ENCODE measurements at regions not wholly inside any gene's neighbourhood (a gene's known extent, or its start where the extent isn't known, plus 50 kb on each side); places are given as distances from the start of the nearest gene placed in this dataset.

GRCh38 chr15:62857411-62857853 is 185.1 kb upstream of the TPM1 start:
- Mint-ChIP-seq H3K9me3 (ENCODE audit: unreplicated experiment) (peaks cover 18% of the 10 kb centered on the region), H3K27me3 (ENCODE audit: low read depth, unreplicated experiment) (no peaks in the 10 kb centered on the region), H3K4me1 (ENCODE audit: low read depth, unreplicated experiment) (peaks cover 15% of the 10 kb centered on the region), H3K27ac (ENCODE audit: unreplicated experiment) (no peak overlapping the region), H3K4me3 (ENCODE audit: unreplicated experiment) (no peak overlapping the region), H3K36me3 (ENCODE audit: low read depth, unreplicated experiment) (no peaks in the 10 kb centered on the region)
- H3K79me2 ChIP-seq (ENCODE audit: insufficient read depth, low read length), result no peaks in the 10 kb centered on the region
- H3K4me1 ChIP-seq (ENCODE audit: insufficient read depth, low read length), result peaks cover 11% of the 10 kb centered on the region
- no peaks in the 10 kb centered on the region for H3K9me3 ChIP-seq (ENCODE audit: insufficient read depth, low read depth, low read length)
- no peaks in the 10 kb centered on the region for H3K36me3 ChIP-seq (ENCODE audit: insufficient read depth, low read length)
- no peak for TF ChIP-seq EZH2 (IDR thresholded peaks at IDR 0.05; ENCODE audit: insufficient read depth, low read length)
- no peak for TF ChIP-seq CTCF (IDR thresholded peaks at IDR 0.05; ENCODE audit: insufficient read depth, low read depth, low read length)
- H3K27ac ChIP-seq (ENCODE audit: low read depth, low read length), result no peak overlapping the region
- H3K4me3 ChIP-seq (ENCODE audit: insufficient read depth, low read depth, low read length), result no peak overlapping the region
- H3K9ac ChIP-seq (ENCODE audit: low read length), result no peak overlapping the region
- FAIRE-seq, result no peak
- H3K27me3 ChIP-seq (ENCODE audit: insufficient read depth, low read length), result no peaks in the 10 kb centered on the region
- DNase-seq (ENCODE audit: low read depth), result no peak
- no peaks in the 10 kb centered on the region for H4K20me1 ChIP-seq (ENCODE audit: insufficient read depth, low read length)
- peak overlapping the region; percentile 6 for H2AFZ ChIP-seq (ENCODE audit: low read depth, low read length)
- H3K4me2 ChIP-seq (ENCODE audit: low read length), result no peak overlapping the region

- Histone ChIP-seq H3K9me3 (ENCODE audit: insufficient read depth, low read depth, low read length) (no peaks in the 10 kb centered on the region), H3K4me2 (ENCODE audit: low read length) (no peak overlapping the region), H3K9ac (ENCODE audit: low read length) (no peak overlapping the region), H3K4me1 (ENCODE audit: insufficient read depth, low read length) (peaks cover 9% of the 10 kb centered on the region), H3K36me3 (ENCODE audit: insufficient read depth, low read length) (no peaks in the 10 kb centered on the region), H2AFZ (ENCODE audit: low read depth, low read length) (no peak overlapping the region), H4K20me1 (ENCODE audit: insufficient read depth, low read length) (no peaks in the 10 kb centered on the region), H3K27me3 (ENCODE audit: insufficient read depth, low read length) (no peaks in the 10 kb centered on the region), H3K79me2 (ENCODE audit: insufficient read depth, low read length) (no peaks in the 10 kb centered on the region), H3K27ac (ENCODE audit: low read depth, low read length) (no peak overlapping the region), H3K4me3 (ENCODE audit: insufficient read depth, low read depth, low read length) (no peak overlapping the region)
- no peak for TF ChIP-seq CTCF (IDR thresholded peaks at IDR 0.05; ENCODE audit: insufficient read depth, low read depth, low read length)
- H3K9me3 Mint-ChIP-seq (ENCODE audit: unreplicated experiment), result peaks cover 20% of the 10 kb centered on the region
- H3K27me3 Mint-ChIP-seq (ENCODE audit: low read depth, unreplicated experiment), result no peaks in the 10 kb centered on the region
- H3K36me3 Mint-ChIP-seq (ENCODE audit: low read depth, unreplicated experiment), result no peaks in the 10 kb centered on the region
- H3K4me3 Mint-ChIP-seq (ENCODE audit: unreplicated experiment), result no peak overlapping the region
- FAIRE-seq (no peak), DNase-seq (ENCODE audit: low read depth) (no peak)
- H3K27ac Mint-ChIP-seq (ENCODE audit: unreplicated experiment), result no peak overlapping the region
- peaks cover 10% of the 10 kb centered on the region for H3K4me1 Mint-ChIP-seq (ENCODE audit: low read depth, unreplicated experiment)
Measured at GRCh38 chr15:62858343-62858742, 184.2 kb upstream of the TPM1 start.

GRCh38 chr15:62862717-62863116 is 179.8 kb upstream of the TPM1 start:
- H3K79me2 ChIP-seq (ENCODE audit: insufficient read depth, low read length), result no peaks in the 10 kb centered on the region
- Mint-ChIP-seq H3K9me3 (ENCODE audit: unreplicated experiment) (peaks cover 20% of the 10 kb centered on the region), H3K27me3 (ENCODE audit: low read depth, unreplicated experiment) (no peaks in the 10 kb centered on the region), H3K27ac (ENCODE audit: unreplicated experiment) (no peak overlapping the region), H3K4me1 (ENCODE audit: low read depth, unreplicated experiment) (peaks cover 4% of the 10 kb centered on the region), H3K36me3 (ENCODE audit: low read depth, unreplicated experiment) (peaks cover 2% of the 10 kb centered on the region), H3K4me3 (ENCODE audit: unreplicated experiment) (no peak overlapping the region)
- H3K9me3 ChIP-seq (ENCODE audit: insufficient read depth, low read depth, low read length), result no peaks in the 10 kb centered on the region
- TF ChIP-seq CTCF (IDR thresholded peaks at IDR 0.05; ENCODE audit: insufficient read depth, low read depth, low read length), result no peak
- TF ChIP-seq EZH2 (IDR thresholded peaks at IDR 0.05; ENCODE audit: insufficient read depth, low read length), result no peak
- no peaks in the 10 kb centered on the region for H3K36me3 ChIP-seq (ENCODE audit: insufficient read depth, low read length)
- H3K4me1 ChIP-seq (ENCODE audit: insufficient read depth, low read length), result no peaks in the 10 kb centered on the region
- no peaks in the 10 kb centered on the region for H4K20me1 ChIP-seq (ENCODE audit: insufficient read depth, low read length)
- no peak overlapping the region for H2AFZ ChIP-seq (ENCODE audit: low read depth, low read length)
- no peak overlapping the region for H3K9ac ChIP-seq (ENCODE audit: low read length)
- no peak for FAIRE-seq
- H3K4me2 ChIP-seq (ENCODE audit: low read length), result no peak overlapping the region
- H3K27me3 ChIP-seq (ENCODE audit: insufficient read depth, low read length), result no peaks in the 10 kb centered on the region
- H3K27ac ChIP-seq (ENCODE audit: low read depth, low read length), result no peak overlapping the region
- no peak overlapping the region for H3K4me3 ChIP-seq (ENCODE audit: insufficient read depth, low read depth, low read length)
- DNase-seq (ENCODE audit: low read depth), result no peak
